ENCODE measurements at regions not wholly inside any gene's neighbourhood (a gene's known extent, or its start where the extent isn't known, plus 50 kb on each side); places are given as distances from the start of the nearest gene placed in this dataset.

GRCh38 chr3:163438760-163439159, 1639.5 kb downstream of the SI start:
- Histone ChIP-seq H3K9ac (ENCODE audit: extremely low read depth, low read length, poor library complexity, severe bottlenecking) (no peak overlapping the region), H3K4me3 (ENCODE audit: low read length) (no peak overlapping the region), H3K27me3 (ENCODE audit: control insufficient read depth, insufficient read depth, low read length, poor library complexity, severe bottlenecking) (no peaks in the 10 kb centered on the region), H3K27ac (ENCODE audit: low read depth, low read length) (no peak overlapping the region), H3K9me3 (ENCODE audit: control insufficient read depth, low read length) (no peaks in the 10 kb centered on the region), H3K36me3 (ENCODE audit: control insufficient read depth, insufficient read depth, low read length) (no peaks in the 10 kb centered on the region), H3K4me1 (ENCODE audit: control insufficient read depth, insufficient read depth, low read length) (no peaks in the 10 kb centered on the region)
- H3K4me3 Mint-ChIP-seq = no peak overlapping the region
- 100% methylated on average over 2 of the region's 2 CpGs; no CpG with 5 or more reads in 1 of the 2 experiments for WGBS, 2 experiments (ENCODE audit: insufficient coverage in 1 of 2, insufficient read length in 1 of 2)
- no peaks in the 10 kb centered on the region for H3K27me3 Mint-ChIP-seq (ENCODE audit: insufficient read depth)
- no peaks in the 10 kb centered on the region for H3K36me3 Mint-ChIP-seq (ENCODE audit: low read depth)
- H3K27ac Mint-ChIP-seq = no peak overlapping the region
- no peak for DNase-seq
- no peak for TF ChIP-seq CTCF (conservative IDR thresholded peaks at IDR 0.05)
- no peaks in the 10 kb centered on the region for H3K4me1 Mint-ChIP-seq
- H3K9me3 Mint-ChIP-seq = peaks cover under 1% of the 10 kb centered on the region

- Mint-ChIP-seq H3K27ac (no peak overlapping the region), H3K36me3 (ENCODE audit: low read depth) (no peaks in the 10 kb centered on the region), H3K27me3 (ENCODE audit: insufficient read depth) (no peaks in the 10 kb centered on the region), H3K4me1 (no peaks in the 10 kb centered on the region), H3K9me3 (no peaks in the 10 kb centered on the region), H3K4me3 (no peak overlapping the region)
- H3K27ac ChIP-seq (ENCODE audit: low read depth, low read length) = no peak overlapping the region
- H3K9me3 ChIP-seq (ENCODE audit: control insufficient read depth, low read length) = no peaks in the 10 kb centered on the region
- no peak overlapping the region for H3K9ac ChIP-seq (ENCODE audit: extremely low read depth, low read length, poor library complexity, severe bottlenecking)
- no peak for DNase-seq
- no peak for TF ChIP-seq CTCF (conservative IDR thresholded peaks at IDR 0.05)
- H3K27me3 ChIP-seq (ENCODE audit: control insufficient read depth, insufficient read depth, low read length, poor library complexity, severe bottlenecking) = no peaks in the 10 kb centered on the region
- H3K4me1 ChIP-seq (ENCODE audit: control insufficient read depth, insufficient read depth, low read length) = no peaks in the 10 kb centered on the region
- WGBS, 2 experiments (ENCODE audit: insufficient coverage in 1 of 2, insufficient read length in 1 of 2) = 94 to 95% methylated on average over 2 to 3 of the region's 3 CpGs
- H3K36me3 ChIP-seq (ENCODE audit: control insufficient read depth, insufficient read depth, low read length) = no peaks in the 10 kb centered on the region
- H3K4me3 ChIP-seq (ENCODE audit: low read length) = no peak overlapping the region
Measured at GRCh38 chr3:163422671-163423070, 1655.6 kb downstream of the SI start.

GRCh38 chr3:163391407-163392181, 1686.7 kb downstream of the SI start:
- no peak for TF ChIP-seq CTCF (conservative IDR thresholded peaks at IDR 0.05)
- DNase-seq = no peak
- no peaks in the 10 kb centered on the region for H3K36me3 Mint-ChIP-seq (ENCODE audit: low read depth)
- no peaks in the 10 kb centered on the region for H3K9me3 Mint-ChIP-seq
- H3K9me3 ChIP-seq (ENCODE audit: control insufficient read depth, low read length) = no peaks in the 10 kb centered on the region
- no peaks in the 10 kb centered on the region for H3K27me3 ChIP-seq (ENCODE audit: control insufficient read depth, insufficient read depth, low read length, poor library complexity, severe bottlenecking)
- H3K36me3 ChIP-seq (ENCODE audit: control insufficient read depth, insufficient read depth, low read length) = no peaks in the 10 kb centered on the region
- no peak overlapping the region for H3K4me3 Mint-ChIP-seq
- no peak overlapping the region for H3K27ac ChIP-seq (ENCODE audit: low read depth, low read length)
- 85 to 100% methylated on average over 1 to 3 of the region's 3 CpGs for WGBS, 2 experiments (ENCODE audit: insufficient coverage in 1 of 2, insufficient read length in 1 of 2)
- H3K4me1 ChIP-seq (ENCODE audit: control insufficient read depth, insufficient read depth, low read length) = no peaks in the 10 kb centered on the region
- H3K4me1 Mint-ChIP-seq = no peaks in the 10 kb centered on the region
- no peak overlapping the region for H3K9ac ChIP-seq (ENCODE audit: extremely low read depth, low read length, poor library complexity, severe bottlenecking)
- no peaks in the 10 kb centered on the region for H3K27me3 Mint-ChIP-seq (ENCODE audit: insufficient read depth)
- H3K4me3 ChIP-seq (ENCODE audit: low read length) = no peak overlapping the region
- H3K27ac Mint-ChIP-seq = no peak overlapping the region
